HG03066 (cell line): ENCODE measurements at regions not wholly inside any gene's neighbourhood (a gene's known extent, or its start where the extent isn't known, plus 50 kb on each side); places are given as distances from the start of the nearest gene placed in this dataset.
A peak's percentile ranks its signal among the peaks of the same experiment; 100 is the strongest.
"Not testable (repeated sequence)": the region's sequence is repeated elsewhere in the genome, so short reads cannot be mapped to it uniquely, and the experiment has no call there.

Source experiments
- ATAC-seq: cut with Tn5 transposase; IDR thresholded peaks from one replicate; pipeline ENCODE4 v1.9.1; 2021; ENCODE audit warnings: low read depth; ENCODE audit not compliant: unreplicated experiment

DNA sequence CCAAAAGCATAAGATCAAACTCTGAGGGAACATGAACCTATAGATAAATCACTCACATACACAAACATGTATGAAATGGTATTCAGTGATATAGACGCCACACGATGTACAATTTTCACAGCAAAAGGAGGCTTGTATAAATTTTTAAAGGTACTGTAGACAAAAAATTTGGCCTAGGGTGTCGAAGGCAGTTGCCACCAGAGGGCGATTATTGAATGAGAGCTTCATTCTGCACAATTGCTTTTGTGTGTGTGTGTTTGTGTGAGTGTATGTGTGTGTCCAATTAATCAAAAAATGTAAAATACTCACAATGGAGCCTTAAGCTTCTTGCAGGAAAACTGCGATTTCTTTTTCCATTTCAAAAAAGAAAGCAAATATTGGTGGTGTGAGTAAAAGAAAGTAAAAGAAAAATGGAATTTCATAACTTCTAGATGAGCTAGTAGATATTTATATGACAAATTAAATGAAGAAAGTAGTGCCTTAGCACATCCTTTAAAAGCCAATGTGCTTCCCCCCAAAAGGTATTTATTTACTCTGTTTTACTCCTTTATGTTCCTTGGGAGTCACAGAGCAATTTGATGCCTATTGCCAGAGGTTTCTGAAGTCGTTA is 800.1 kb downstream of the SATB2 start:
- no peak for ATAC-seq

DNA sequence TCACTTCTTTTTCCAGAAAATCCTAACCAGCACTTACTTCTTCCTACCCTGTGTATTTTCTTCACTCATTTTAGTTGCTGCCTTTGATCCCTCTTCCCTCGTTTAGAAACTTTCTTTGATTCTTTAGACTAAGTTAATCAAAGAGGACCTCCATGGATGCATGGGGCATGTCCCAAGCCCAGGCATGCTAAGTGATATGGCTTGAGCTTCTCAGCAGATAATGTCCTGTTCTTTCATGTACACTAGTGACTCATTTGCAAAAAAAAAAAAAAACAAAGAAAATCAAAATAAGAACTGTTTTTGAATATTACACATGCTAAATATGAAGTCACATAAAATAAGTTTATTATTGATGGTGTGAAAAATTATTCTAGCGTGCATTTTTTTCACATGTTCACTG is 800.9 kb downstream of the SATB2 start:
- no peak for ATAC-seq

DNA sequence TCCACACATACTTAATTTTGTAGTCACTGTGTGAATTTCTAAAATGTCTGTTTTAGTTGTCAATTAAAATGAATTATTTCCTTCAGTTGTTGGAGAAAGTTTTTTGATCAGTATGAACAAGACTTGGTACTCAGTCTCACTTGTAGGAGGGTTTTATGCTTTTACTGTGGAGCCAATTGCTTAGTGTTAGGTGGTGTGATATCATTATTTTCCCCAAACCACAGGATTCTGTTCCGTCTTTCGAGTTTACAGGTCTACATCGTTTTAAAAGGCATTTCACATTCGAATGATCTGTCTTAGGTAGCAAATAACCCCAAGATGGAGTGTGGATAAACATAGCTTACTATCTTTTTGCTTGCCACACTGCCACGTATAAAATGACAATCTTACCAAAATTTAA is 803.1 kb downstream of the SATB2 start:
- no peak for ATAC-seq

DNA sequence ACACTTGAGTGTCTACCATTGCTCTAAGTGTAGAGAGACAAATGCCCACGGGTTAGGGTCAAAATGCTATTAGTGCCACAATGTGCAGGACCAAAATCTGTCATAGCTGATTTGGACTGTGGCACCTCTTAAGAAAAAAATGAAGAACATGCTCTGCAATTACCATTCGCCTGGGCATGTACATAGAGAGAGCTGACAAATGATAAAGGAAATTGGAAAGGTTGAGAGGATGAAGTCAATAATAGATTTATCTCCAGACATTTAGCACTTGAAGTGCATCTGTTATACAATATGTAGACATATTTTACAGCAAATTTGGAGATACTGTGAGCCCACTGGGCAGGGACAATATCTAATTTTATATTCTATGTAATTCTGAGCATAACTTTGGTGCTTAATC is 804.4 kb downstream of the SATB2 start:
- ATAC-seq: no peak

DNA sequence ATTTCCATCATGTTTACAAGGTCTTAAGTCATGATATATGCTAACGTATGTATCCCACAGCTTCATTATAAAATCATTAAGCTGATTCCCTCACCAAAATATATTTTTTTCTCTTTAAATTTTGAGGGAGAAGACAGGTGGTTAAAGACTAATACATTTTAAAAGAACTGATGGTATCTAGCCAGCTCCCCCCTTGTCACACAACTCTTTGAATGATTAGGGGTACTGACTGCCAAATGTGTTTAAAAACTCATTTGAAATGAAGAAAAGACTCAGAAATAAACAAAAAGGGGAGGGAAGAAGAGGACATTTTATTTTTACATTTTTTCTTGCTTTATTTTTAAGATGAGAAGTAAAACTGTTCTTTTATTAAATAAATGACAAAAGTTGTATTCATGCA is 805.3 kb downstream of the SATB2 start:
- no peak for ATAC-seq

DNA sequence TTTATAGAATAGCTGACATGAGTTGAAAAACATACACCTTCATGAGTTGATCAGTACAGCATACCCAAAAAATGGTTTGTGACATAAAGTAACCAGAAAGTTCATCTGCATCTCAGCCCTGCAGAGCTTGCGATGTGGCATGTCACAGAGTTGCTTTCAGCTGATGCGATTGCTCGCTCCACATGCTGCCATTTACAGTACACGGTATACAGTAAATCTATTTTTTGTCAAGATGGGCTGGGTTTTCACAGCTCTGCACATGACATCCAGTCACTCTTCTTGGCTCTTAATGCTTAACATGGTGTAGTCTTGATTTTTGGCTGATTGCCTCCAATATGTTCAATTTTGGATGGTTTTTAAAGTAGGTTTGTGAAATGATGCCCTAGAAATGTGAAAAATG is 811.9 kb downstream of the SATB2 start:
- no peak for ATAC-seq

DNA sequence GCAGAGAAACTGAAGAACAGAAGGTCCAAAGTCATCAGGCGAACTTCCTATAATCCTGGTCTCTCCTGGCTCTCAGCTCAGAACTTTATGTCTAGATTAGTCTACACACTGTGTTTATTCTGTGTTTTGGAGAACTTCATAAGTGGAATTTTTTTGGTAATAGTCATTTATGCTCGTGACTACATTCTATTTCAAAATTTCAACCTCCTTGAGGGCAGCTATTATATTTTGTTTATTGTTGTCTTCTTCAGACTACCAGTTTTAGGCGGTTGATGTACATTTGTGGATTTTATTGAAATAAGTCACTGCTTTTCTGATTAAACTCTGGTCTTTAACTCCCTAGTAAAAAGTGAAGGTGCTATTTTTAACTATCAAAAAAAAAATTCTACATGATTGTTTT is 816.6 kb downstream of the SATB2 start:
- no peak for ATAC-seq

DNA sequence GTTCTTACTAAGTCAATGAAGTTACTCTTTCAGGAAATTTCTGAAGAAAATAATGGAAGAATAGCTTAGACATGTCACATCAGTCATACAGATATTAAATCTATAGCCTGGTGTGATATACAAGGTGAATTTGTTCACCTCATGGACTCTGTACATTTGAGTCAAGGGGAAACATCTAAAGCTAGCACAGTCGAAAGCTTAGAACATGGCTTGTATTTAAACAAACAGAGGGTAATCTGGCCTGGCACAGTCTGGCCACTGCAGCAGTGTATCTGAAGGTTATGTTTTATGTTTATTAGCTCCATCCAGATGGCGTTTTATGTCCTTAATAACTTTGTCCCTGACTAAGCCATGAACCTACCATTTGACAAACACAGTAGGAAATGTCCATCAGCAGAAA is 817.3 kb downstream of the SATB2 start:
- no peak for ATAC-seq

DNA sequence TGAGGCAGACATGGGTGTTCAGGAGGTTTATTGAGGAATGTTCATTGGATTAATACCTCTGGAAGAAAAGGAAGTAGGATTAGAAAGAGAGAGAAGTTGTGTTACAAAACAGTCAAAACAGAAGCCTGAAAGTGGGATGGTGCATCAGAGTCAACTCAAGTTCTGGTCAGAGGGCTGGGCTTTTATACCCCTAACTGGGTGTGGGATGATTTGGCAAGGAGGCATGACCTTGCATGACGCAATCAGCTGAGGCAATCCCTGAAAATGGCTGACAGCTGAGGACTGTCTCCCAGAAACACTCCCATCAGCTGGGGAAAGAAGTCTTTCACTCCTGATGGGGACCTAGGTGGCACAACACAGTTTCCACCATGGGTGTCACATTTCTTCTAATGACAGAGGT is 818.2 kb downstream of the SATB2 start:
- no peak for ATAC-seq

DNA sequence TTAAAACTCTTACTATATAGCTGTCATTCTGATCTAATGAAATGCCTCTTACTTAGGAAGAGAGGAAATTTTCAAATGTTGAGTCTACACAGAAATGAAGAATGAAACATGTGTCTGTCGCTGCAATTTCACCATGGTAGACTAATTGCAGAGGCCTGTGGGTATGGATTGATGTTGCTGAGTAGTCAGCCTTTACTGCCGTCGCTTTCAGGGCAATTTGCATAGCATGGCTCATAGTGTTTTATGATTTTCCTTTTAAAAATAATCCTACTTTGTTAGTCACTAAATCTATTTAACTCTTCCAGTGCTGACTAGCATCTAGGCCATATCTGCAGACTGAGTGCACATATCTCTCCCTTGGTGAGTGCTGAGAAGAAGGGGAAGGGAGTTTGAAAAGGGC is 819.2 kb downstream of the SATB2 start:
- ATAC-seq: no peak

DNA sequence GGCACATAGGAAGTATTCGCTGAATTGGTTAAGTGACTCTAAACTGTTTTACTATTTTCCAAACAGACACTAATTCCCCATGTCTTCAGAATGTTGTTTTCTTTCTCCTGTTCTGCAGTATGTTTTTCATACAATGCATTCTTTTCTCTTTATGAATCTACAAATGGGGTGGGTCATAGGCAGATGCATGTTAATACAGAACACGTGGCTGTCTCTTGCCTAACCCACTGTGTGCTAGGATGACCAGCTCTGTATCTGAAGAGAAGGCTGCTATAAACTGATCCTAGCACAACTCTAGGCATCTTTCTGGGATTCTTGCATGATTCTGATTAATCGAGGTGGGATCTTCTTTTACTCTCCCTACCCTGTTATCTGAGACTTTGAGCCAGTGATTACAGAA is 826.0 kb downstream of the PLCL1 start:
- no peak for ATAC-seq

DNA sequence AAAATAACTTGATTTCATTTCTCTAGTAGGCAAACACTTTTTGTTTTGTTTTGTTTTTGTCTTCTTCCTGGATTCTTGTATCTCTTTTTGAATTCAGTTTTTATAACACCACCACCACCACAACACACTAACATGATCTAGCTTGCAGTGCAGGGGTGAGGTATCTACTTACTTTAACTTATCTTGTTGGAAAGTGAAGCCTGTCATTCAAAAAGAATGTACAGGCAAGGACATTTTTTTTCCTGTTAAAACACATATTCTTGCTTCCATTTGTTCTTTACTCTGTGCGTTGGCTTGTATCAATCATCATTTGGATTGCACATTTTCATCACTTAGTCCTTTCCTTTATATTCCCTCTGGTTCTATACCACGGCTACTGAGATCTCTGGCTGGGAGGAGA is 824.2 kb downstream of the PLCL1 start:
- no peak for ATAC-seq

DNA sequence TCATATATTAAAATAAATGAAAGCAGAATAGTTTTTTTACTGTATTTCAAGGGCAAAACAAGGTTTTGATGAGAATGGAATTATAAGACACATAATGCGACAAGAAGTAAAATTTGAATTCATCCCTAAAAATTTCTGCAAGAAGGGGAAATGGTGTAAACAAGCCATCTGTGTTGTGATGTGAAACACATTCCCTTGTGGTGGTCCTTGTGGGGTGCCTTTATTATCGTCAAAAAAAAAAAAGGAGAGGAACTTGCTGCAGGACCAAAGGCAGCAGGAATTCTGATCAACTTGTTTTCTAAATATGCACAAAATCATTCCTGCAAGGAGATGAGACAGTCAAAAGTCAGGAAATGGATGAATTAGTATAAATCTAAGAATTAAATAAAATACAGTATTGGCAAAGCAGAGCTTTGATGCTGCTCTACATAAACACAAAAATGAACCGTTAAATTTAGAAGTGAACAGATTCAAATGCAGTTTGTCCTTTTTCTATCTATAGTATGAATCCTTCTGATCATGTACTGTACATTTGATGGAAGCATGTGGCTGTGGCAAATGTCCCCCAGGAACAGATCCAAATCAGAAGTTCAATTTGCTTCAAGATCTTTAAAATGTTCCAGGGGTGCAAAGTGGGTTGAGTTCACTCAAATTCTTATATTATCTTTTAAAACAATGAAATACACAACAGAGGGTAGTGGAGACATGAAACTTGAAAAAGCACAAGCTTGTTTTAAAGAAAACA is 818.8 kb downstream of the PLCL1 start:
- ATAC-seq: no peak

DNA sequence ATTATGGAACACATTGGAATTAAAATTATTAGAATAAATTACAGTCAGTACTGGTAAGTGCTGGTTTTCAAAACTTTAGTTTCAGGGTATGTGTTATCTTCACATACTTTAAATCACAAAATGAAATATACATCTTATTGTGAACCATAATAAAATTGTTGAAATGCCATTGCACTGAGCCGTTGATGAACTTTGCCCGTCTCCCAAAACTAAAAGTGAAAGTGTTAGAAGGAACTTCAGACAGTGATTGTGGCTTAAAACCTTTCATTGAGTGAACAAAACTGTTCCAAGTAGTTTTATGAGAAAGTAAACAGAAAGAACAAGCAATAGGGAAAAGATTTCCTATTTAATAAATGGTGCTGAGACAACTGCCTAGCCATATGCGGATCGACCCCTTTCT is 811.6 kb downstream of the PLCL1 start:
- ATAC-seq: peak; percentile 71

DNA sequence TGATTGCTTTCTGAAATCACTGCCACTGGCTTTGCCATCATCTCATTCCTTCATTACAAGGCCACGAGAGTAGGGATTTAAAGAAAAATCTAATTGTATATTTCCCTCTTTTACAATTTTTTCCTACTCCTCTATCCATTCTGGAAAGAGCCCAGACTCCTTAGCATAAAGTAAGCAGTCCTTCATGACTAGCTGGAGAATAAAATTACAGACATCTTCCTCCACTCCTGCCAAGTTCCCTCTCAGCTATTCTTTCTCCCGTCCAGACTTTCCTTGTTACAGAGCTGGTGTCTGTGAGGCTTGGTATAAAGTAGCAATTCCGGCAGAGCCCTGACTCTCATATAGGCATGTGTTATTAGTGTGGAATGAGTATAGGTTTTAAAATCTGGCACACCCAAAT is 806.8 kb downstream of the PLCL1 start:
- ATAC-seq: no peak

DNA sequence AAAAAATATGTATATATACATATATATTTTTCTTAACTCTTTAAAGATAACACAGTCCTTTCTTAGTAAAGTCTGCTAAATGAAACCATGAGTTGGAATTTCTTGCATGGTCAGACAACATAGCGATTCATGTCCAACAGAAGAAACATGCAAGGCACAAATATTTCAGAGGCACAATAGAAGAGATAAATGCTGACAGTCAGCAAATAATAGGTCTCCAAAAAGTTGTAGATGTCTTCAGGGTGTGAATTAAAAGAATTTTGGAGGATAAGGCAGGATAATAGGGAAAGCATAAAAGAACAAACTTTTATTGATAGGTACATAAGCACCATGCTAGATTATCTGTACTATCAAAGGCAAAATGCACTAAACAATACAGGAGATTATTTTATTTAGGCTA is 800.2 kb downstream of the PLCL1 start:
- ATAC-seq: no peak

DNA sequence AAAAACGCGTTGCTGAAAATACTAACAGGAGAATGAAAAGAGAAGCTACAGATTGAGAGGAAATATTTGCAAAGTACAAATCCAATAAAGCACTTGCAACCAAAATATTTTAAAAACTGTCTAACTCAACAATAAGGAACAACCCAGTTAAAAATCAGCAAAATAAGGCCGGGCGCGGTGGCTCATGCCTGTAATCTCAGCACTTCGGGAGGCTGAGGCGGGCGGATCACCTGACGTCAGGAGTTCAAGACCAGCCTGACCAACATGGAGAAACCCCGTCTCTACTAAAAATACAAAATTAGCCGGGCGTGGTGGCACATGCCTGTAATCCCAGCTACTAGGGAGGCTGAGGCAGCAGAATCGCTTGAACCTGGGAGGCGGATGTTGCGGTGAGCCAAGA is 798.6 kb downstream of the PLCL1 start:
- not testable (repeated sequence) for ATAC-seq

DNA sequence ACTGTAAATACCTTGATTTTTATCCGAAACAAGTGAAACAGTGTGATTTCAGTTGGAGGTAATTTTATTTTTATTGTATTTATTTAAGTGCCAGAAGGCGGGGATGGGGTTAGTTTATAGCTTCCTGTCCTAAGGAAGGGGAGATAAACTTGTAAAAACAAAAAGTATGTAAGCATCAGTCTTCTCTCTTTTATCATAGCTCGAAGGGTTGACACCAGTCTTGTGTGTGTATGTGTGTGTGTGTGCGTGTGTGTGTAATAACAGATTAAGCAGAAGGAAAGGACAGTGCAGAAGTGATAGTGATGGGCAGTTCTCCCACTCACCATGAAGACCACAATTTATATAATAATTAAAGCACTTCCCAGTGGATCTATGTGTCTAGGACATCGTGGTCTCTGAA is 793.3 kb downstream of the PLCL1 start:
- no peak for ATAC-seq

DNA sequence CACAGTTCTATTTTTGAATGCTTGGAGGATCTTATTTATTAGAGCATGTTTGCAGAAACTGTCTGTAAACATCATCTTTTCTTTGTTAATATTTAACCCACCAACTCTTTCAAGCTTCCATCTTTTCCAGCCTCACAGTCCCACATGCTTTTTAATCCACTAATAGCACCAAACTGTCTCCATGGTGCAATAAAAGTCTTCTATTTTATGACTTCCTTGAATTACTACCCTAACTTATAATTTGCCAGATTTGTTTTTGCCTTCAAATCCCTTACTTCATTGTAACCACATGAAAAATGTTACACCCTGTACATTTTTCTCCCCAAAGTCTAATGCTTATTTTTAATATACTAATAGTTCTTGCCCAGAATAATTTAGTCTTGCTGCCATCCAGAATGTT is 792.6 kb downstream of the PLCL1 start:
- ATAC-seq: no peak

DNA sequence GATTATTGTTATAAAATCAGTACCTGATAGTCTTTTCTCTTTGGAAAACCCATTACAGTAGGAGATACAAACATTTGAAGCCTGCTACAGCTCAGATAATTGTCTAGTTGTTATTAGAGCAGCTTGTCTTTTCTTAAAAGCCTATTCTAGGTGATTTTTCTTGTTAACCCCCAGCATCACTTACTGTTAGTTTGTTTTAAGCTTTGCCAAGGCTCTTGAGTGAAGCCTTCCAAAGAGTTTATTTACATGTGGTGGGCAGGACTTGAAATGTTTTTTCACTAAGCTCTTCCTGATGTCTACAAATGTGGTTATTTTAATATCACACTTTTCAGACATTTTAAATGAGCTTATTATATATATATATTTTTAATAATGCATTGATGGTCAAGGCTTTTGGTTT is 791.3 kb downstream of the PLCL1 start:
- ATAC-seq: no peak

DNA sequence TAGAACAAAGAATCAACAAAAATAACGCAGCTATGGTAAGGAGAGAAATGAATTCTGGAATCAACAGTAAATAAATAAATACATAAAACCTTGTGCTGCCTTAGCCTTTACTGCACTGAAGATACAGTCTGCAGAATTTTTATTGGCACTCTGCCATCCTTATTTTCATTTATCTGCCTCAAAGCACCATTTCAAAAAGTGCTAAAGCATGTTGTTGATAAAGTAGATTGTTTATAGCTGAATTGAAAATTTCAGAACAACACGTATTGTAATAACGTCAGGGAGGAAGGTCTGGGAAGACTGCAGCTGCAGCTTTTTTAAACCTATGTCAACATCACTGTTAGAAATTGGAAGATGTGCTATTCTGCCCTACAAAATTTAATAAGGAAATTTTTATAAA is 787.2 kb downstream of the PLCL1 start:
- no peak for ATAC-seq

DNA sequence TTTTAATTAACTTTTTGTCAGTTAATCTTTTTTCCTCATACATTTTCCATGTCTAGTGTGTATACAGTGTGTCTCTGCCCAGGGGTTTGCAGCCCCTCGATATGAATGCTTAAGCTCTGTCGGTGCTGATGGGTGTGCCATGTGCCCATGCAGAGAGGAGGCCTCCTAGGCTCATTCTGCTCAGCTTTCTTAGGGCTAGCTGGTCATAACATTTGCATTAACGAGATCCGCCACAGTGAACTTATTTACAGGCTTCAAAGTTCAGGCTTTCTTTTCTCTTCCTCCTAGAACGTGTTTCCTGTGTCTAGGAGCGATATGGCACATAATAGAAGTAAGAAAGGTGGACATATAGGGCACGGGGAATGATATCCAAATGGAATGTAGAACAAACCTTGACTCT is 783.3 kb downstream of the PLCL1 start:
- no peak for ATAC-seq

DNA sequence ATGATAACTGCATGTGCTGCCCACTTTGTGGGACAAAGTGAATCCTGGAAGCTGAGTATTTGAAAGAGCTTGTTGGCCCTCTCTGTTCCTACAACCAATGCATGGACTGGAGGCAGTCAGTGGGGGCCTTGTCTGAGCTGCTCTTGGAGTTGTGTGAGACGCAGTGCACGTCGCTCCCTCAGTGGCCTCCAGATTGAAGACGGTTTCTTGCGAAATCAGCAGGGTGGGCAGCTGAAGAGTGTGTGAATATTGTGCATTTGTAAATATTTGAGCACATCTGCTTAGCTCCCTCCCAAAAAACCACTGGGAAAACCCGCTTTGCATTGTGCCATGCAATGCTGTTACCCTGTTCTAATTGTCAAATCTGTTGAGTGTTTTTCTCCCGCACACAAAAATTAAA is 782.8 kb downstream of the PLCL1 start:
- ATAC-seq: no peak
